ENCODE measurements at regions not wholly inside any gene's neighbourhood (a gene's known extent, or its start where the extent isn't known, plus 50 kb on each side); places are given as distances from the start of the nearest gene placed in this dataset.

DNA sequence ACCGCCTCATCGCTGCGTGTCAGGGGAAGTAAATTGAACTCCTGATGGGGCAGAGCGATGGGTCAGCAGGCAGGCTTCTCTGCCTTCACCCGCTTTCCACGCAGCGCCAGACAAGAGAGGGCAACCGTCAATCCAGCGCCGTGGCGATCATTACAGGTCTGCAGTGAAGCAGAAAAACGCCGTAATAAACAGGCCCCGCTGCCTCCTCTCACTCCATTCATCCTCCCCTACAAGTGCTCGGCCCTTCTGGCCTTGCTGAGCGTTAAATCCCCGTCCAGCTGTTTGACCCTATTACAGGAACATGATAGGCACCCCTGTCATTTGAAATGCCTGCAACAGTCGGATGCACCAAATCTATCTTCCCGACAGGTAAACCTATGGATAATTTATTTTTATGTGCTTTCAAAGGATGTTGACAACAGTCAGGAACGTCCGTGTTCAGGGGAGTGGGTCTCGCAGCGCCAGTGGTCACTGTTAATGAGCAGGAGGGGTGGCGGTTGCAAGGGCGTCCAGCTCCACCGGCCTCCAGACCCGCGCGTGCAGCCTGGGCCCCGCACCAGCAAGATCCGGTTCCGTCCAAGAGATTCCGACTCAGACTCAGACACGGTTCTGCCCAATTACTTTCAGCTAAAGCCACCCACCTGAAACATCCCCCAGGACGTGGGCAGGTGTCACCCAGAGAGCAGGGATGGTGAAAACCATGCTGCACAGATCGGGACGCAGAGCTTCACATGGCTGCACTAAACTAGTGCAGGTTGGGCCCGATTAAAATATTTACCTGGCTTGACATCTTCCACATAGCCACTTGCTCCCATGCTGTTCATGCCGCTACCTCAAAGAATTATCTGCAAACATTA is 508.0 kb upstream of the MGMT start:
- no peak for TF ChIP-seq EZH2 (IDR thresholded peaks at IDR 0.05; ENCODE audit: borderline replicate concordance, low read length)
- TF ChIP-seq, protein P1, sequence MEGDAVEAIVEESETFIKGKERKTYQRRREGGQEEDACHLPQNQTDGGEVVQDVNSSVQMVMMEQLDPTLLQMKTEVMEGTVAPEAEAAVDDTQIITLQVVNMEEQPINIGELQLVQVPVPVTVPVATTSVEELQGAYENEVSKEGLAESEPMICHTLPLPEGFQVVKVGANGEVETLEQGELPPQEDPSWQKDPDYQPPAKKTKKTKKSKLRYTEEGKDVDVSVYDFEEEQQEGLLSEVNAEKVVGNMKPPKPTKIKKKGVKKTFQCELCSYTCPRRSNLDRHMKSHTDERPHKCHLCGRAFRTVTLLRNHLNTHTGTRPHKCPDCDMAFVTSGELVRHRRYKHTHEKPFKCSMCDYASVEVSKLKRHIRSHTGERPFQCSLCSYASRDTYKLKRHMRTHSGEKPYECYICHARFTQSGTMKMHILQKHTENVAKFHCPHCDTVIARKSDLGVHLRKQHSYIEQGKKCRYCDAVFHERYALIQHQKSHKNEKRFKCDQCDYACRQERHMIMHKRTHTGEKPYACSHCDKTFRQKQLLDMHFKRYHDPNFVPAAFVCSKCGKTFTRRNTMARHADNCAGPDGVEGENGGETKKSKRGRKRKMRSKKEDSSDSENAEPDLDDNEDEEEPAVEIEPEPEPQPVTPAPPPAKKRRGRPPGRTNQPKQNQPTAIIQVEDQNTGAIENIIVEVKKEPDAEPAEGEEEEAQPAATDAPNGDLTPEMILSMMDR (IDR thresholded peaks at IDR 0.05; ENCODE audit: low read length) = no peak
